IPS-18c (cell line): ENCODE measurements at regions not wholly inside any gene's neighbourhood (a gene's known extent, or its start where the extent isn't known, plus 50 kb on each side); places are given as distances from the start of the nearest gene placed in this dataset.

ENCODE experiments used
- H3K4me3 ChIP-seq: 2 replicates; pipeline ENCODE4 v1.7.0; 2013; ENCODE audit warnings: low read depth, mild to moderate bottlenecking, low read length, moderate library complexity; ENCODE audit not compliant: insufficient read depth
- H3K9me3 ChIP-seq: one replicate; pipeline ENCODE4 v1.6.1; 2013; ENCODE audit warnings: mild to moderate bottlenecking, low read length, moderate library complexity; ENCODE audit not compliant: control insufficient read depth, insufficient read depth

GRCh38 chr11:122224867-122225266 lies 108.9 kb upstream of the BLID start:
- Histone ChIP-seq H3K4me3 (no peak overlapping the region), H3K9me3 (no peaks in the 10 kb centered on the region)

- H3K9me3 ChIP-seq: no peaks in the 10 kb centered on the region
- no peak overlapping the region for H3K4me3 ChIP-seq
These were observed 104.3 kb upstream of the BLID start for GRCh38 chr11:122220321-122220720.

- Histone ChIP-seq H3K9me3 (no peaks in the 10 kb centered on the region), H3K4me3 (no peak overlapping the region)
These were observed 103.8 kb upstream of the BLID start for GRCh38 chr11:122219791-122220190.

GRCh38 chr11:122215244-122215992 lies 99.4 kb upstream of the BLID start:
- H3K9me3 ChIP-seq: no peaks in the 10 kb centered on the region
- no peak overlapping the region for H3K4me3 ChIP-seq

GRCh38 chr11:122214567-122214966 lies 98.6 kb upstream of the BLID start:
- no peak overlapping the region for H3K4me3 ChIP-seq
- no peaks in the 10 kb centered on the region for H3K9me3 ChIP-seq

- no peak overlapping the region for H3K4me3 ChIP-seq
- no peaks in the 10 kb centered on the region for H3K9me3 ChIP-seq
These were observed 98.1 kb upstream of the BLID start for GRCh38 chr11:122214080-122214479.

GRCh38 chr11:122213171-122213570 lies 97.2 kb upstream of the BLID start:
- Histone ChIP-seq H3K9me3 (no peaks in the 10 kb centered on the region), H3K4me3 (no peak overlapping the region)

- no peaks in the 10 kb centered on the region for H3K9me3 ChIP-seq
- no peak overlapping the region for H3K4me3 ChIP-seq
These were observed 94.5 kb upstream of the BLID start for GRCh38 chr11:122210367-122210997.

- Histone ChIP-seq H3K4me3 (no peak overlapping the region), H3K9me3 (no peaks in the 10 kb centered on the region)
These were observed 93.8 kb upstream of the BLID start for GRCh38 chr11:122209619-122210366.

GRCh38 chr11:122207921-122208764 lies 92.1 kb upstream of the BLID start:
- H3K4me3 ChIP-seq: no peak overlapping the region
- H3K9me3 ChIP-seq: no peaks in the 10 kb centered on the region

- H3K4me3 ChIP-seq: no peak overlapping the region
- H3K9me3 ChIP-seq: no peaks in the 10 kb centered on the region
These were observed 91.5 kb upstream of the BLID start for GRCh38 chr11:122207505-122207904.

GRCh38 chr11:122205036-122205435 lies 89.0 kb upstream of the BLID start:
- Histone ChIP-seq H3K9me3 (no peaks in the 10 kb centered on the region), H3K4me3 (no peak overlapping the region)

GRCh38 chr11:122204206-122204605 lies 88.2 kb upstream of the BLID start:
- Histone ChIP-seq H3K4me3 (no peak overlapping the region), H3K9me3 (no peaks in the 10 kb centered on the region)

GRCh38 chr11:122202951-122203456 lies 87.0 kb upstream of the BLID start:
- no peaks in the 10 kb centered on the region for H3K9me3 ChIP-seq
- H3K4me3 ChIP-seq: no peak overlapping the region; the same call in 1 of the 2 replicates

- H3K4me3 ChIP-seq: no peak overlapping the region
- H3K9me3 ChIP-seq: no peaks in the 10 kb centered on the region
These were observed 86.3 kb upstream of the BLID start for GRCh38 chr11:122202161-122202950.

GRCh38 chr11:122201106-122201505 lies 85.1 kb upstream of the BLID start:
- Histone ChIP-seq H3K4me3 (no peak overlapping the region), H3K9me3 (no peaks in the 10 kb centered on the region)
